ENCODE measurements at regions not wholly inside any gene's neighbourhood (a gene's known extent, or its start where the extent isn't known, plus 50 kb on each side); places are given as distances from the start of the nearest gene placed in this dataset.
"Not testable (repeated sequence)": the region's sequence is repeated elsewhere in the genome, so short reads cannot be mapped to it uniquely, and the experiment has no call there.

GRCh38 chr6:86456821-86457220 lies 480.5 kb upstream of the HTR1E start:
- no peak for DNase-seq

GRCh38 chr6:86453232-86453631 lies 484.1 kb upstream of the HTR1E start:
- no peak for DNase-seq

GRCh38 chr6:86448398-86448797 lies 488.9 kb upstream of the HTR1E start:
- no peak for DNase-seq

- no peak for DNase-seq
These were observed 496.7 kb upstream of the HTR1E start for GRCh38 chr6:86440608-86441007.

DNA sequence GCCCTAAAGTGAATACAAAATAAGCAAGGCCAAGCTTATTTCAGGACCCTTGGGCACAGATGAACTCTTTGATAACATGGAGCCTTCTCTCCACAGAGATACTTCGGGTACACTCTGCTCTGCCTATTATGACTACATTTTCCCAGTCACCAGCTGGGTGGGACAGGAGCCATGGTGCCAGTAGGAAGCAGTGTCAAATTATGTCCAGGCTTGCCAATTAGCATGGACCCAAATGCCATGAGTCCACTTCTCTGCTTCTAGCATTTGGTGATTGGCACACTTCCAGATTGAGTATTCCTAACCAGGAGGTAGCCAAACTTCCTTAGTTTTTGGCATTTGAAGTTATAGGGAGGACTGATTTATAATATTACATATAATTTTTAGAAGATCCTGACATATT lies 513.8 kb upstream of the HTR1E start:
- DNase-seq = no peak

GRCh38 chr6:86412057-86412456 lies 525.3 kb upstream of the HTR1E start:
- DNase-seq = no peak

DNA sequence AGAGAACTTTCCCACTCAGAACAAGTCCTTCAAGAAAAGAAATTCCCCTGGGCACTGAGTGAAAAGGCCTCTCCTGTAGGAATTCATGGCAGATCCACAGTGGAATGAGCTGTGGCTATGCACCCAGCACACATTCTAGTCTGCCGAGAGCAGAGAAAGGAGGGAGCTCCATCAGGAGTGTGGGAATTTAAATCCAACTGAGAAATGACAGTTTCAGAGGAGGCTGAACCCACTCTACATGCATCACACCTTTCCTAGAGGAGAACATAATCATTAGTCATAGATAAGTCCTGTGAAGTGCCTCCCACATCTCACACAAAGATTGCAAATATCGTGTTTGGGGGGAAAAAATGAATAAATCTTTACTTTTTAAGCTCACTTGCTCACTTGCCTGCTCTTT lies 530.2 kb upstream of the HTR1E start:
- no peak for DNase-seq

- DNase-seq = not testable (repeated sequence)
These were observed 544.5 kb upstream of the HTR1E start for GRCh38 chr6:86392850-86393249.

DNA sequence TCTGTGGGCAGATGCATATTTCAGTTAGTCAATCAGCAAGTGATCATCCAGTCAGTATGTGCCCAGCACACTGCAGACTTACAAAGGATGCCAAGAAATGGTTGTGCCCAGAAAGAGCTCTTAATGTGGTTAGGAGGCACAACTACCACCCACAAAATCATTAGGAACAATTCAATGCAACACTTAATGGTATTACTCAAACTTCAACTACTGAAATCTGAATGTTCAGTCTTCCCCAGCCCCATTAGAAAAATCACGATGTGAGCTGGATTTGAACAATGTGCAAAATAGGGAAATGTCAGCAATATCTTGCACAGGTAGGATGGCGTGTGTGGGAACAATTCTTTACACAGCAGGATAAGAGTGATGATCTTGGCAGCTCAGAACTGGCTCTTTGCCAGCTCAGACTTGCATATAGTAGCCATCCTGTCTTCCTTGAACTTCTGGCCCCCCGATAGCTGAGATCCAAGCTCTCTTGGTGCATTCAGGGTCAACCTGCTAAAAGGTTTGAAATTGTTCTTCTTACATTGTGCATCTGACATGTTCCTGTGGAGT lies 556.7 kb upstream of the HTR1E start:
- no peak for DNase-seq

- DNase-seq = no peak
These were observed 579.5 kb upstream of the HTR1E start for GRCh38 chr6:86357877-86358276.

- DNase-seq = no peak
These were observed 582.1 kb upstream of the HTR1E start for GRCh38 chr6:86355271-86355670.

- no peak for DNase-seq
These were observed 605.4 kb upstream of the HTR1E start for GRCh38 chr6:86331919-86332318.

GRCh38 chr6:86331265-86331840 lies 606.0 kb upstream of the HTR1E start:
- no peak for DNase-seq

GRCh38 chr6:86306210-86306609 lies 631.1 kb upstream of the HTR1E start:
- no peak for DNase-seq

GRCh38 chr6:86285876-86286275 lies 643.2 kb upstream of the SYNCRIP start:
- no peak for DNase-seq

GRCh38 chr6:86284809-86285480 lies 642.3 kb upstream of the SYNCRIP start:
- not testable (repeated sequence) for DNase-seq

DNA sequence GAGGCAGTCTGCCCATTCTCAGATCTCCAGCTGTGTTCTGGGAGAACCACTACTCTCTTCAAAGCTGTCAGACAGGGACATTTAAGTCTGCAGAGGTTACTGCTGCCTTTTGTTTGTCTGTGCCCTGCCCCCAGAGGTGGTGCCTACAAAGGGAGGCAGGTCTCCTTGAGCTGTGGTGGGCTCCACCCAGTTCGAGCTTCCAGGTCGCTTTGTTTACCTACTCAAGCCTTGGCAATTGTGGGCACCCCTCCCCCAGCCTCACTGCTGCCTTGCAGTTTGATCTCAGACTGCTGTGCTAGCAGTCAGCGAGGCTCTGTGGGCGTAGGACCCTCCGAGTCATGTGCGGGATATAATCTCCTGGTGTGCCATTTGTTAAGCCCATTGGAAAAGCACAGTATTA lies 640.9 kb upstream of the SYNCRIP start:
- DNase-seq = not testable (repeated sequence)

DNA sequence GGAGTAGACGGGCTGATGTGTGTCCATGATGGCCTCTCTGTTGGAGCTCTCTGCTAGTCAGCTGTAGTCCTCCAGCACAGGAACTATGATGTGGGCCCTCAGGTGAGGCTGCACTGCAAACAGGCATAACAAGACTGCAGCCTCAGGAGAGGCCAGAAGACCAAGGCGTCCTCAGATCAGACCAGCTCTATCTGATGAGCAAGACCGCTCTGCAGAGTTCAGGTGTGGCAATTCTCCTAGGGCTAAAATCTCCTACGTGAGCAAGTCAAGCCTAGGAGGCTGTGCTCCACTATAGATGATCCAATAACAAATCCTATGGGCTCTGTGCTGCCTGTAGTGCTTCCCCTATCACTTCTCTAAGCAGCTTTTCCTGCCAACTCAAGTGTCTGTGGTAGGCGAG lies 633.4 kb upstream of the SYNCRIP start:
- DNase-seq = no peak

GRCh38 chr6:86273936-86274335 lies 631.2 kb upstream of the SYNCRIP start:
- DNase-seq = no peak

- DNase-seq = no peak
These were observed 614.0 kb upstream of the SYNCRIP start for GRCh38 chr6:86256615-86257187.

DNA sequence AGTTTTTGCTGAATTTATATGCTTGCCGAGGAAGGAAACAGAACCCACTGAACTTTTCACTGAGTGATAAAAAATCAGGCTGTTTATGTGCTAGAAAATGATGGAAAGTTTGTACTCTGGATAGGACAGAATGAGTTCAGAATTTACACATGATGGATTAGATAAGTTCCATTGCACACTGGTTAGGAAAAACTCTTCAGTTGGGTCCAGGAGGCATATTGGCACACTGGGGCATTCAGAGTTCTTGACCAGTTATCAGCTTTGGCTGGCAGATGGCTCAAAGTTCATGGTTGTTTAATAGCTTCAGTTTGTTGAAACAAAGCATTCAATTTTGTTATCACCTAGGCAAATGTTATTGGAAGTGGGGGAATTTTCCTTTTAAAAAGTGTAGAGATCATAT lies 613.3 kb upstream of the SYNCRIP start:
- DNase-seq = no peak

DNA sequence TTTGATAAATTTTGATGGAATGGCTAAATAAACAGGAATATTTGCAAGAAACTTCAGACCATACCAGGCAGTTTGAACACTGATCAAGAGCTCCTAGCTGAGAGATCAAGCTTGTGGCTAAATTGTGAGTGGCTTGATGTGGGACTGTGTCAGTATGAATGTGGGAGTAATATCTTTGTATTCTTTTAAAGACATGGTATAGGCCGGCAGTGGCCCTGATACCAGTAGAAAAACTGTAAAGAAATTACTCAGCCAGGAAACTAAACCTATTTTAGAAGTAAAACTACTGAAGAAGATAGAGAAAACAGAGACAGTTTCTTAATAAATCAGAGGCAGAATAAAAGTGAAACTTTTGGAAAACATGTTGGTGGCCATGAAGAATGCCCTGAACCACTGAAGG lies 608.4 kb upstream of the SYNCRIP start:
- DNase-seq = no peak

- DNase-seq = no peak
These were observed 575.2 kb upstream of the SYNCRIP start for GRCh38 chr6:86217906-86218305.

DNA sequence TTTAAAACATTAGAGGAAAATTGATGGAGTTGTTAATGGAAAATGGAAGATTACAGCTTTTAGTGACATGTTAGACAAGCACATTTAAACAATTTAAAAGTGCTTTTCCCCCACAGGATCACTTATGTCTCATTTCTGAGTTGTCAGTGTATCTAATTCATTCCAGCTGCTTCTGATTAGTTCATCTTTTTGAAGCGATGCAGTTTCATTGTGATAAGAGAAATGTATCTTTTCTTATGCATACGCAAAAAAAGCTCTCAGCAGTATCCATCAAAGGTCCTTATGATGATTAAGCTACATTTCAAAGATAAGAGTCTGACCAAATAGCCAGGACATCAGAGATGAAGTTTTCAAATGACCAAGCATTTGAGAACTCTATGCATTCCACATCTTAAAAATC lies 572.6 kb upstream of the SYNCRIP start:
- no peak for DNase-seq
